HFF-Myc (cell line): ENCODE measurements at regions not wholly inside any gene's neighbourhood (a gene's known extent, or its start where the extent isn't known, plus 50 kb on each side); places are given as distances from the start of the nearest gene placed in this dataset.

Experiments used
- DNase-seq: peaks from one replicate; pipeline ENCODE4 v3.0.0-alpha.2; 2011; ENCODE audit warnings: low read depth; ENCODE audit errors: extremely low read depth
- H3K4me3 ChIP-seq: replicated peaks from 2 replicates; pipeline ENCODE4 v1.5.1; 2011; ENCODE audit warnings: low read depth, mild to moderate bottlenecking, control low read depth, low read length
- TF ChIP-seq, protein P1 (sequence below): IDR thresholded peaks from 2 replicates; pipeline ENCODE4 v1.5.1; 2012; ENCODE audit warnings: mild to moderate bottlenecking, low read depth, low read length, control low read depth; ENCODE audit errors: missing control alignments

DNA sequence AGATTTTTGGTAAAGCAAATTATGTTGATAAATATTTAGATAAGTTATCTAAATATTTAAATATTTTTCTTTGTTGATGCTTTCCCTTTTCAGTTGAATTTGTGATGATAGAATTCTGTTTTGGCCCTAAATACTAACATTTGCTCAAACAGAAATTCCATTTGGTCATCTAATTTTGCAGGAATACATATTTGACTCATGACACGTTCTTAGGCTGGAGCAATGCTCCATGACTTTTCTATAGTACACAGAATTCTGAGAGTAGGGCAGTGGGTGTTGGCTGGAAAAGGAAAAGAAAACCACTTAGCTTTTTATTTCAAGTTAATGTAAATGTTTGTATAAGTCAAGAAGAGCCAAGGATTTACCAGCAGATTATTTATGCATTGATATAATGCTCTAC lies 58.6 kb upstream of the GK2 start:
- TF ChIP-seq, protein P1, sequence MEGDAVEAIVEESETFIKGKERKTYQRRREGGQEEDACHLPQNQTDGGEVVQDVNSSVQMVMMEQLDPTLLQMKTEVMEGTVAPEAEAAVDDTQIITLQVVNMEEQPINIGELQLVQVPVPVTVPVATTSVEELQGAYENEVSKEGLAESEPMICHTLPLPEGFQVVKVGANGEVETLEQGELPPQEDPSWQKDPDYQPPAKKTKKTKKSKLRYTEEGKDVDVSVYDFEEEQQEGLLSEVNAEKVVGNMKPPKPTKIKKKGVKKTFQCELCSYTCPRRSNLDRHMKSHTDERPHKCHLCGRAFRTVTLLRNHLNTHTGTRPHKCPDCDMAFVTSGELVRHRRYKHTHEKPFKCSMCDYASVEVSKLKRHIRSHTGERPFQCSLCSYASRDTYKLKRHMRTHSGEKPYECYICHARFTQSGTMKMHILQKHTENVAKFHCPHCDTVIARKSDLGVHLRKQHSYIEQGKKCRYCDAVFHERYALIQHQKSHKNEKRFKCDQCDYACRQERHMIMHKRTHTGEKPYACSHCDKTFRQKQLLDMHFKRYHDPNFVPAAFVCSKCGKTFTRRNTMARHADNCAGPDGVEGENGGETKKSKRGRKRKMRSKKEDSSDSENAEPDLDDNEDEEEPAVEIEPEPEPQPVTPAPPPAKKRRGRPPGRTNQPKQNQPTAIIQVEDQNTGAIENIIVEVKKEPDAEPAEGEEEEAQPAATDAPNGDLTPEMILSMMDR: no peak
- DNase-seq: no peak
- no peak overlapping the region for H3K4me3 ChIP-seq
